Calu3 (cell line): ENCODE measurements at regions not wholly inside any gene's neighbourhood (a gene's known extent, or its start where the extent isn't known, plus 50 kb on each side); places are given as distances from the start of the nearest gene placed in this dataset.

Experiments
- BruUV-seq: library from RNA; stranded (reverse); fragments of 400-500 nt; replicated peaks from 2 replicates; lab custom pipeline; 2021; lab: Mats Ljungman, UMichigan
- CTCF ChIA-PET: fragments of 300-600 bp; sonication (Branson Sonifier 250); formaldehyde crosslinking; loops from one replicate; lab custom pipeline; 2022; ENCODE audit warnings: antibody characterized with exemption; lab: Charles Lee
- DNase-seq: peaks from one replicate; pipeline ENCODE4 v3.0.0; 2022
- H3K27ac Mint-ChIP-seq: one replicate; pipeline ENCODE4 v1.8.0; 2022; ENCODE audit warnings: mixed read lengths; ENCODE audit not compliant: unreplicated experiment
- H3K27me3 Mint-ChIP-seq: one replicate; pipeline ENCODE4 v1.8.0; 2022; ENCODE audit warnings: mixed read lengths; ENCODE audit not compliant: unreplicated experiment
- H3K36me3 Mint-ChIP-seq: one replicate; pipeline ENCODE4 v1.8.0; 2022; ENCODE audit warnings: mild to moderate bottlenecking, moderate library complexity, mixed read lengths; ENCODE audit not compliant: insufficient read depth, unreplicated experiment
- H3K4me1 Mint-ChIP-seq: one replicate; pipeline ENCODE4 v1.8.0; 2022; ENCODE audit warnings: mild to moderate bottlenecking, low read depth, mixed read lengths; ENCODE audit not compliant: unreplicated experiment
- H3K4me3 Mint-ChIP-seq: one replicate; pipeline ENCODE4 v1.8.0; 2022; ENCODE audit warnings: mild to moderate bottlenecking, low read depth, moderate library complexity, mixed read lengths; ENCODE audit not compliant: unreplicated experiment
- H3K9me3 Mint-ChIP-seq: one replicate; pipeline ENCODE4 v1.8.0; 2022; ENCODE audit warnings: low read depth, mixed read lengths; ENCODE audit not compliant: unreplicated experiment
- CTCF ChIP-seq: fragments of 200-600 bp; IDR thresholded peaks from one replicate; pipeline ENCODE4 v1.8.0; 2022; ENCODE audit warnings: antibody characterized with exemption; ENCODE audit not compliant: unreplicated experiment
- intact Hi-C: fragments of 100-400 bp; cut with micrococcal nuclease; formaldehyde crosslinking; loops from one replicate; pipeline ENCODE4 v1.10.0; 2022; ENCODE audit not compliant: unreplicated experiment

- CTCF ChIA-PET = no interaction called here
- H3K36me3 Mint-ChIP-seq = peaks cover 6% of the 10 kb centered on the region
- TF ChIP-seq CTCF = no peak
- H3K4me1 Mint-ChIP-seq = peaks cover 26% of the 10 kb centered on the region
- H3K27me3 Mint-ChIP-seq = no peaks in the 10 kb centered on the region
- no peaks in the 10 kb centered on the region for H3K9me3 Mint-ChIP-seq
- intact Hi-C loops = no loop called here
- no peak overlapping the region for H3K27ac Mint-ChIP-seq
- no peak for DNase-seq
- BruUV-seq = no TSS peak
- no peak overlapping the region for H3K4me3 Mint-ChIP-seq
These were observed 79.9 kb downstream of the RMI2 start for GRCh38 chr16:11425140-11425539.

- intact Hi-C loops = no loop called here
- DNase-seq = no peak
- no peak overlapping the region for H3K4me3 Mint-ChIP-seq
- CTCF ChIA-PET = no interaction called here
- no peaks in the 10 kb centered on the region for H3K9me3 Mint-ChIP-seq
- no TSS peak for BruUV-seq
- peak overlapping the region; percentile 45 for H3K27ac Mint-ChIP-seq
- peaks cover 7% of the 10 kb centered on the region for H3K36me3 Mint-ChIP-seq
- TF ChIP-seq CTCF = no peak
- H3K4me1 Mint-ChIP-seq = peaks cover 26% of the 10 kb centered on the region
- no peaks in the 10 kb centered on the region for H3K27me3 Mint-ChIP-seq
These were observed 83.3 kb downstream of the RMI2 start for GRCh38 chr16:11428623-11428953.

DNA sequence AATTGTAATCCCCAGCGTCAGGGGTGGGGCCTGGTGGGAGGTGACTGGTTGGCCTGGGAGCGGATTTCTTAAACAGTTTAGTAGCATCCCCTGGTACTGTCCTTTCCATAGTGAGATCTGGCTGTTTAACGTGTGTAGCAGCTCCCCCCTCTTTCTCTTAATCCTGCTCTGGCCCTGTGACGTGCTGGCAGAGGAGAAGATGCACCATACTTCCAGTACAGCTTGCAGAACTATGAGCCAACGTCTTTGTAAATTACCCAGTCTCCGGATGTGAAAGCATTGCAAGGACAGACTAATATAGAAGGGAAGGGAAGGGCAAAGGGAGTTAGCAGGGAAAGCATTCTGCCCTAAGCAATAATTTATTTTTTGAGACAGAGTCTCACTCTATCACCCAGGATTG is 83.9 kb downstream of the RMI2 start:
- TF ChIP-seq CTCF = no peak
- no peaks in the 10 kb centered on the region for H3K9me3 Mint-ChIP-seq
- intact Hi-C loops = no loop called here
- H3K36me3 Mint-ChIP-seq = peaks cover 7% of the 10 kb centered on the region
- no peak for DNase-seq
- no peaks in the 10 kb centered on the region for H3K27me3 Mint-ChIP-seq
- CTCF ChIA-PET = interaction anchor here (1.0 kb wide), 1 partner anchor 211 kb away, joined by 3 read pairs; no protein-coding TSS in a partner anchor
- no TSS peak for BruUV-seq
- no peak overlapping the region for H3K4me3 Mint-ChIP-seq
- peaks cover 26% of the 10 kb centered on the region for H3K4me1 Mint-ChIP-seq
- H3K27ac Mint-ChIP-seq = peak overlapping the region; percentile 45

DNA sequence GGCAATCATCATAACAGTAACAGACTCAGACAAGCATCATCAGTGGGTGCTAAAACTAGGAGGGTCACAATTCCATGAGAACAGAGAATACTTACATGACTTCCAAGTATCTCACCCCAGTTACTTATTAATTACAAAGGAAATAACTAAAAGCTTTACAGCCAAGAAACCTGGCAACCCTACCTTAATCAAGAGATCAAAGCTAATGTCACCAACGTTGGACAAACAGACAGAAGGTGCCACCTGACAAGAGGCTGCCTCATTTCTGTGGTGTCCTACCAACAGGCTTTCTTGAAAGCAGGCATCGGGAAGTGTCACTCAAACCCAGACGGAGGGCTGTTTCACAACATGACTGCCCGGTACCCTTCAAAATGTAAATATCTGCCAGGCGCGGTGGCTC is 84.6 kb downstream of the RMI2 start:
- Mint-ChIP-seq H3K4me3 (no peak overlapping the region), H3K9me3 (no peaks in the 10 kb centered on the region), H3K36me3 (peaks cover 7% of the 10 kb centered on the region), H3K4me1 (peaks cover 26% of the 10 kb centered on the region), H3K27ac (no peak overlapping the region), H3K27me3 (no peaks in the 10 kb centered on the region)
- no peak for TF ChIP-seq CTCF
- intact Hi-C loops = no loop called here
- CTCF ChIA-PET = interaction anchor here (0.7 to 1.0 kb wide), 5 partner anchors 12 to 222 kb away, joined by 3 to 4 read pairs (median 3); no protein-coding TSS in a partner anchor
- DNase-seq = peak; percentile 65
- no TSS peak for BruUV-seq
